ENCODE measurements at regions not wholly inside any gene's neighbourhood (a gene's known extent, or its start where the extent isn't known, plus 50 kb on each side); places are given as distances from the start of the nearest gene placed in this dataset.
A peak's percentile ranks its signal among the peaks of the same experiment; 100 is the strongest.

DNA sequence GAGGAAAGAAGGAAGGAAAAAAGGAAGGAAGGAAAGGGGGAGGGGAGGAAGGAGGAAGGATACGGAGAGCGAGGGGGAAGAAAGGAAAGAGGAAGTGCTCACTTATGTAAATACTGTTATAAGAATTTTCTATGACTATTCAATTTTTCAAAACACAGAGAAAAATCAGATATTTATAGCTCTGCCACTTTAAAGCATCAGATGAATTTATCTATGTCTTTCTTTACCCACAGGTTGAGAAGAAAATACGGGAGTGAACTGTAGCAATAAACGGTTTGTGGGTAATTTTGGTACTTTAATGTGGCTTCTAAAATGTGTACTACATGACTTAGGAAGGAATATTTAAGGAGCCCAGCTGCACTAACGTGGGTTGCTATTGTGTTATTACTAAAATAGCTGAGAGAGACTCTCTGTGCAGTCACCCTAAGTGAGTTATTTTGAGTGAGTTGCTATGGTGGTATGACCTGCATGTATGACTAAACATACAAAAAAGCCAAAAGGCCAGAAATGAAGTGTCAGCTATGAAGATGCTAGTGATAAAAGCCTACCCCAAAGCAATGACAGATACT is 225.5 kb downstream of the SOD2 start:
- Histone ChIP-seq H3K4me1 (no peaks in the 10 kb centered on the region), H3K27me3 (no peaks in the 10 kb centered on the region), H3K9me3 (no peaks in the 10 kb centered on the region), H3K27ac (no peak overlapping the region), H3K36me3 (no peaks in the 10 kb centered on the region), H3K4me3 (no peak overlapping the region)
- TF ChIP-seq, protein P1, sequence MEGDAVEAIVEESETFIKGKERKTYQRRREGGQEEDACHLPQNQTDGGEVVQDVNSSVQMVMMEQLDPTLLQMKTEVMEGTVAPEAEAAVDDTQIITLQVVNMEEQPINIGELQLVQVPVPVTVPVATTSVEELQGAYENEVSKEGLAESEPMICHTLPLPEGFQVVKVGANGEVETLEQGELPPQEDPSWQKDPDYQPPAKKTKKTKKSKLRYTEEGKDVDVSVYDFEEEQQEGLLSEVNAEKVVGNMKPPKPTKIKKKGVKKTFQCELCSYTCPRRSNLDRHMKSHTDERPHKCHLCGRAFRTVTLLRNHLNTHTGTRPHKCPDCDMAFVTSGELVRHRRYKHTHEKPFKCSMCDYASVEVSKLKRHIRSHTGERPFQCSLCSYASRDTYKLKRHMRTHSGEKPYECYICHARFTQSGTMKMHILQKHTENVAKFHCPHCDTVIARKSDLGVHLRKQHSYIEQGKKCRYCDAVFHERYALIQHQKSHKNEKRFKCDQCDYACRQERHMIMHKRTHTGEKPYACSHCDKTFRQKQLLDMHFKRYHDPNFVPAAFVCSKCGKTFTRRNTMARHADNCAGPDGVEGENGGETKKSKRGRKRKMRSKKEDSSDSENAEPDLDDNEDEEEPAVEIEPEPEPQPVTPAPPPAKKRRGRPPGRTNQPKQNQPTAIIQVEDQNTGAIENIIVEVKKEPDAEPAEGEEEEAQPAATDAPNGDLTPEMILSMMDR (IDR thresholded peaks at IDR 0.05): no peak
- no peak for DNase-seq (ENCODE audit: low spot score)

DNA sequence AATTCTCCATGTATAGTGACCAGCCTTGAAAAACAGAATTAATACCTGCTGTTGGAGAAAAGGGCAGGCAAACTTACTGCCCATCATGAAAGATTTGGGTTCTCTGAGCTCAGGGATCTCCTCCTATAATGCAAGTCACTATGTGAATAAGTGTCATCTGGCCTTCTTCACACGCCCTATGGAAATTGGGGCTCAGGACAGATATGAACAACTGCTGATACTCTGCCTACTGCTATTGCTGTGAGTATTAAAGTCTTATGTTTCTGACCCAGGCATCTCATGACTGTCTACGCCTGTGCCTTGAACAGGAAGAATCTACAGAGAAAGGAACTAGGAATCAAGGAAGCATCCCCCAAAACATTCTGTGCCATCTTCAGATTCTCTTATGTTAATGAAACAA is 226.1 kb downstream of the SOD2 start:
- TF ChIP-seq, protein P1 (IDR thresholded peaks at IDR 0.05): no peak
- DNase-seq (ENCODE audit: low spot score): no peak
- Histone ChIP-seq H3K36me3 (no peaks in the 10 kb centered on the region), H3K9me3 (no peaks in the 10 kb centered on the region), H3K27me3 (no peaks in the 10 kb centered on the region), H3K4me1 (no peaks in the 10 kb centered on the region), H3K4me3 (no peak overlapping the region), H3K27ac (no peak overlapping the region)

DNA sequence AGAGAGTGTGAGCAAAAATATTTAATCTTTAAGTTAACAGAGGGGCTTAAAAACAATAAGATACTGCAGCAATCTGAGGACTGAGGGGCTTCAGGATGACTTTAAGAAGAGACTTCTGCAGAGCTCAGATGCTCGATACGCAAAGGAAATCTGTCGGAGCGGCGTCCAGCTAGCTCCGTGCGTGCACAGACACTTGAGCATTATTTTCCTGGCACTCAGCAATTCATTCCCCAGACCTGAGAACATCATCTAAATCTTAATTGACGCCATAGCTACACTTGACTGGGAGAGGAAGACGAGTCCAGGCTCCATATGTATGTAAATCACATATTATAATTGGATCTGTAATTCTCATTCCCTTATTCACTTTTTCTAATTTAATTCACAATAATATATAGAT is 228.2 kb downstream of the SOD2 start:
- Histone ChIP-seq H3K36me3 (no peaks in the 10 kb centered on the region), H3K27me3 (no peaks in the 10 kb centered on the region), H3K4me3 (no peak overlapping the region), H3K4me1 (no peaks in the 10 kb centered on the region), H3K27ac (no peak overlapping the region), H3K9me3 (no peaks in the 10 kb centered on the region)
- TF ChIP-seq, protein P1 (IDR thresholded peaks at IDR 0.05): no peak
- no peak for DNase-seq (ENCODE audit: low spot score)

DNA sequence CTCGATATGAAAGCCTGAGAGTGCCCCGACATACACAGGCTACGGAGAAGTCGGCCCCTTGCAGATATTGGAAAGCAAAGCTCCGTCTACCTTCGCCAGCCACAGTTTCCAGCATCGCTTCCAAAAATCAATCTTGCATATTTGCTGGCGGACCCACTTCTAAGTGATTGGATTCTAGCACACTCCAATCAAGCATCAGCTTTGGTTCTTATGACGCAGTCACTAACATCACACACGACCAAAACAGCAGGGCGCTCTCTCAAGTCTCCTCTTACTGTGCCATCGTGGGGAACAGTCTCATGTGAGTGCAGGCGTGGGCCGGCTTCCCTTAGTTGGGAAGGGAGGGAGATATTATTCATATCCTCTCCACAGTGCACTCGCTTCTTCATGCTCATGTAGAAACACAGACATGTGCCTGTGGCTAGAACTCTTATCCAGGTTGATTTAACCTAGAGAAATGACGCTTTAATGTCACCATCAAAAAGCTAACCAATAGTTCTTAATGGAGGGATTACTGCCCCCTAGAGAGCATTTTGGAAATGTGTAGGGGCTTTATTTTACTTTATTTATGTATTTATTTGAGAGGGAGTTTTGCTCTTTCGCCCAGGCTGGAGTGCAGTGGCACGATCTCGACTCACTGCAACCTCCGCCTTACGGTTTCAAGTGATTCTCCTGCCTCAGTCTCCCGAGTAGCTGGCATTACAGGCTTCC is 229.8 kb downstream of the SOD2 start:
- Histone ChIP-seq H3K4me3 (no peak overlapping the region), H3K4me1 (no peaks in the 10 kb centered on the region), H3K27me3 (no peaks in the 10 kb centered on the region), H3K36me3 (no peaks in the 10 kb centered on the region), H3K9me3 (no peaks in the 10 kb centered on the region), H3K27ac (no peak overlapping the region)
- no peak for DNase-seq (ENCODE audit: low spot score)
- TF ChIP-seq, protein P1 (IDR thresholded peaks at IDR 0.05): peak in 1 of 2 donors; percentile 43

DNA sequence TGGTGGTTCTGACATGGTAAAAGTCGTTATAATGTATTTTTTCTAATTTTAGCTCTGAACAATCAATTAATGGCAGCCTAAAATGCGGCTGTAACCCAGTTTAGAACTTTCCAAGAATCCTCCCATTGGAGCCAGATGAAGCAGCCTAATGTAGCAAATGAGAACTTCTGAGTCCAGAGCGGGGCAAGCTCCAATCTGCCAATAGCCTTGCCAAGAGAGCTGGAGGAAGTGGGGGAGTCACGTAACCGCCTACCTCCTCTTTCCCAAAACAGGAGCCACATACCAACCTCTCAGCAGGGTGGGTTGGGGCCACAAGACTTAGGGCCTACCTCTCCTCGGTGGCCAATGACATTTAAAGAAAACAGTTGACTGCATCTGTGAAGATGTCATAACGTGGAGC is 230.6 kb downstream of the SOD2 start:
- TF ChIP-seq, protein P1 (IDR thresholded peaks at IDR 0.05): no peak
- no peaks in the 10 kb centered on the region for H3K9me3 ChIP-seq
- H3K36me3 ChIP-seq: no peaks in the 10 kb centered on the region
- H3K4me1 ChIP-seq: no peaks in the 10 kb centered on the region
- no peak overlapping the region for H3K4me3 ChIP-seq
- no peaks in the 10 kb centered on the region for H3K27me3 ChIP-seq
- DNase-seq (ENCODE audit: low spot score): no peak
- no peak overlapping the region for H3K27ac ChIP-seq

DNA sequence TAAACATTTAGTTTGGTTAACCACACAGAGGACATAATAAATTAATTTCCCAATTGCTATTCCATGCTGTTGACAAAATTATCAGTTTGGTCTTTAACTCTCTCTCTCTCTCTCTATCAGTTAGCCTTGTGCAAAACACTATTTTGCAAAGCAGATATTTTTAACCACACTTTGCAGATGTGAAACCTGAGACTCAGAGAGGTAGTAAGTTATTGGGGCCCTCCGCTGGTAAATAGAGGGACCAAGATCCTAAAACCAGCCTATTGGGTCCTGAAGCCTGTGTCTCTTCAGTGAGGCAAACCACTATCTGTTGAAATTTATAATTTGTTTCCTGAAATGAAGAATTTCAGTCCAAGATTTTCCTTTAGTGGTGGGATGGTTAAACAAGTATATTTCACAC is 231.0 kb downstream of the SOD2 start:
- no peak for DNase-seq (ENCODE audit: low spot score)
- no peaks in the 10 kb centered on the region for H3K4me1 ChIP-seq
- H3K36me3 ChIP-seq: no peaks in the 10 kb centered on the region
- H3K27me3 ChIP-seq: no peaks in the 10 kb centered on the region
- H3K9me3 ChIP-seq: no peaks in the 10 kb centered on the region
- TF ChIP-seq, protein P1 (IDR thresholded peaks at IDR 0.05): no peak
- H3K4me3 ChIP-seq: no peak overlapping the region
- H3K27ac ChIP-seq: no peak overlapping the region

All from right atrium auricular region (tissue), 2 donors.